Inferior parietal cortex (tissue), 1 donor: ENCODE measurements at regions not wholly inside any gene's neighbourhood (a gene's known extent, or its start where the extent isn't known, plus 50 kb on each side); places are given as distances from the start of the nearest gene placed in this dataset.

Experiments used
- DNase-seq: peaks from one replicate; pipeline ENCODE4 v3.0.0-alpha.2; 2016; ENCODE audit errors: extremely low spot score

DNA sequence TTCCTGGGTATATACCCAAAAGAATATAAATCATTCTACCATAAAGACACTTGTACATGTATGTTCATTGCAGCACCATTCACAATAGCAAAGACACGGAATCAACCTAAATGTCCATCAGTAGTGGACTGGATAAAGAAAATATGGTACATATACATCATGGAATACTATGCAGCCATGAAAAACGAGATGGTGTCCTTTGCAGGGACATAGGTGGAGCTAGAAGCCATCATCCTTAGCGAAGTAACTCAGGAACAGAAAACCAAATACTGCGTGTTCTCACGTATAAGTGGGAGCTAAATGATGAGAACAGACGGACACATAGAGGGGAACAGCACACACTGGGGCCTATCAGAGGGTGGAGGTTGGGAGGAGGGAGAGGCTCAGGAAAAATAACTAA lies 183.7 kb upstream of the CELF2 start:
- DNase-seq, result no peak

GRCh38 chr10:10844251-10844650 lies 173.4 kb upstream of the CELF2 start:
- no peak for DNase-seq

- no peak for DNase-seq
Observed at GRCh38 chr10:10845185-10845584, 172.5 kb upstream of the CELF2 start.

DNA sequence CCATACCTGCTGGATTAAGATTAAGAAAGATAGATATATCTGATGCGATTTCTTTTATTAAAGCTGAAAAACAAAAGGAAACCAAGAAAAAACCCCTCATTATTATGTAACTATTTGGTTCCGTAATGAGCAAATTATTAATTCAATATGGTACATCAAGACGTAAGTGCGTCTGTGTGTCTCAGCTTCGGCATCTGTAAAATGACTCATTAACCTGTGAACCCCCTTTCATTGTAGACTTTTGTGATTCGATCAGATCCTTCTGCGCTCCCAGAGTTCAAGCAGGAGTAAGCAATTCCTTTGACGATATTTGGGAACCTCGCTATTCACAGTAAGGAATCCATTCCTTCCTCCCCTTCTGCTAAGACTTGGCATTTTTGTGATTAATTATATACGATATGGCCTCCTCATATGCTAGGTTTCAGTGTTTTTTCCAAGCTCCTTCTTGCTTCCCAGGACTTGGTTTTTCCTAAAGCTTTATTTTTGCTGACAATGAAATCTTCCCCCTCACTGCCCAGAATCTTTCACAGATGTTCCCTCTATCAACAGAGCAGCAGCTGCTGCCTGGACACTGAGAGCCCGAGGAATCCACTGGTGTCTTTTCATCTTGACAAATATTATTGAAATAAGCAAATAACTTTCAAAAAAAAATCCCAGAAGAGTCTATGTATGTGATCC lies 171.7 kb upstream of the CELF2 start:
- no peak for DNase-seq

DNA sequence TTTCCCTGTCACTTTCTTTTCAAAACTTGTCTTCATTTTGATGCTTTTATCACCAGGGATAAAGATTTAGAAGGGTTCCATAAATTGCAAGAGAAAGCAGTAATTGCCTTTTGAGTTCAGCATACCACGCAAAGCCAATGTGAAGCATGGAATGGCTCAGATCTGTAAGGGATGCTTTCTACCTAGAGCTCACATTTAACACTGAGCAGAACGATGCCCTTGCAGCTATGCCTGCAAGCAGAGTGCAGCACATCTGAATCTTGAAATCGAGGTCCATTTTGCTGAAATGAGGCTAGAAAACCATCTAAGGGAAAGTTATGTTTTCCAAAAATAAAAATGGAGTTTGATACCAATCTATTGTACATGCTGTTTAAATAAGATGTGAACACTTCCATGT lies 171.2 kb upstream of the CELF2 start:
- DNase-seq, result no peak

DNA sequence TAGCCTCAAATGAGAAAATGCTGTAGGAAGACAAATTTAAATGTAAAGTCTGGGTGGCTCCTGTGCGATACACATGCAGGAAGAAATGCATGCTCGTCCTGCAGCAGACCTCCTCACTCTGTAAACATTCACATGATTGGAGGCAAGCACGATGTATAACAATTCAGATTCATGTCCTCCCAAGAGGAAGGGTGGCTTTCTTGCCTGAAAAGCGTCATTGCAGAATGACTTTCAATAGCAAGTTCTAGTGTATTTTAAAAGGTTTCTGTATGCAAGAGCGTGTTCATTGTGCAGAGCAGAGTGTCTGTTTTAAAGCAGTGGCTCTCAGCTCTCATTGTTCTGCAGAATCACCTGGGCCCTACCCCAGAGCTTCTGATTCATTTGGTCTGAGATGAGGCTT lies 170.3 kb upstream of the CELF2 start:
- DNase-seq, result peak; percentile 47

GRCh38 chr10:10848488-10849111 lies 169.1 kb upstream of the CELF2 start:
- no peak for DNase-seq

DNA sequence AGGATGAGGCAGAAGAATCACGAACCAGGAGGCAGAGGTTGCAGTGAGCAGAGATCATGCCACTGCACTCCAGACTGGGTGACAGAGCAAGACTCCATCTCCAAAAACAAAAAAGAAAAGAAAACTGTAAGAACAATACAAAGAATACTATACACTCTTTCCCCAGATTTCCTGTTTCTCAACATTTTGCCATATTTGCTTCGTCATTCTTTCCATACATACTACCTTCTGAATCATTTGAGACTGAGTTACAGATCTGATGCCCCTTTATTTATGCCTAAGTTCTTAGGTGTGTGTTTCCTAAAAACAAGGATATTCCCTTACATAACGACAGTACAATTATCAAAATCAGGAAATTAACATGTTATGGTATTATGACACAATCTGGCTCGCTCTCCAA lies 168.4 kb upstream of the CELF2 start:
- DNase-seq, result no peak

DNA sequence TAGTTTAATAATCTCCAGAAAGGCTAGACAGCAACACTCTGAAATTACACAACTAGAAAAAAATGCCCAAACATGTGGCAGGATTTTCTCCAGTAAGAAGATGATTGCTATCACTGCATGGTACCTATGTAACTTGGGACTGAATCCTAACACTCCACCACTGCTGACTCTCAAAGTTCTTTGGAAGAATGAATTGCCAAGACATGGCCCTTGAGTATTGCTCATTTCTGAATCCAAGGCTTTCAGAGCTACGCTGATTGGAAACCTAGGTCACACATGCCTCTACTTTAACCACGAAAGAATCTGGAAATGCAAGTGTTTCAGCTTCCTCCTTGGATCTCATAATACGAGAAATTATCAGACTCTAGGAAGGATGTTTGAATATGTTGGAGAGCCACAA lies 167.5 kb upstream of the CELF2 start:
- DNase-seq, result no peak

- DNase-seq, result no peak
Observed at GRCh38 chr10:10852464-10852863, 165.2 kb upstream of the CELF2 start.

GRCh38 chr10:10853954-10854353 lies 163.7 kb upstream of the CELF2 start:
- no peak for DNase-seq

DNA sequence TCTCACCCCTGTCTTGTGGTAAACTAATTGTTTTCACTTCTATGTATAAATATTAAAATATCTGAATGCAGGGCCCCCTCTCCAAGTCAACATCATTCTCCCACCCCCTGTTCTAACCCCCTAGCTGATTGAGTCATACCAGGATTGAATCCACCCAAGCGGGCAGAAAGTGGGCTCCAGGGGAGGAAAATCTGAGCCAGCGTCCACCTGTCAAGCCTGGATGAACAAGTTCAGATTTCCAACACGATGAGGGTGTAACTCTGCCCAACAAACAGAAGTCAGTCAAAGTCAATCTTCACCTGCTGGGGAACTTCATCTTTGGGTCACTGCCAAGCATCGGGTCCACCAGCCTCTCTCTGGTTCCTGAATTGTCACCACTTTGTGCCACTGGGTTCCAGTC lies 162.9 kb upstream of the CELF2 start:
- no peak for DNase-seq

GRCh38 chr10:10855151-10855581 lies 162.5 kb upstream of the CELF2 start:
- DNase-seq, result no peak

DNA sequence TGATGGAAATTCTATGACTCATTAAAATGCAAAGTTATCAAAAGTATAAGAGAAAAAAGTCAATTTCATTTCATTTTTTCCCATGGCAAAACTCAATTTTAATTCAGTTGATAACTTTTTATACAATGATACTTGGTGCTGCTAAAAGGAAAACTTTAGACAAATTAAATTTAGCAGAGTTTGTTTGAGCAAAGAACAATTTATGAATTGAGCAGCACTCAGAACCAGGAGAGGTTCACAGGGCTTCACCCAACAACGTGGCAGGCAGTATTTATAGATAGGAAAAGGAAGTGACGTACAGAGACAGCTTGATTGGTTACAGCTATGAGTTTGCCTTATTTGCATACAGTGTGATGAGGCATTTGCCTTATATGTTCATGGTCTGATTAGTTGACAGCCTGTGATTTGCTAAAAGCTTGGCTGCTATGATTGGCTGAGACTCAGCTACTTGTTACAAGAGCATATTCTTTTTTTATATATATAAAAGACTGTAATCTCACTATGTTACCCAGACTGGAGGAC lies 157.2 kb upstream of the CELF2 start:
- no peak for DNase-seq

DNA sequence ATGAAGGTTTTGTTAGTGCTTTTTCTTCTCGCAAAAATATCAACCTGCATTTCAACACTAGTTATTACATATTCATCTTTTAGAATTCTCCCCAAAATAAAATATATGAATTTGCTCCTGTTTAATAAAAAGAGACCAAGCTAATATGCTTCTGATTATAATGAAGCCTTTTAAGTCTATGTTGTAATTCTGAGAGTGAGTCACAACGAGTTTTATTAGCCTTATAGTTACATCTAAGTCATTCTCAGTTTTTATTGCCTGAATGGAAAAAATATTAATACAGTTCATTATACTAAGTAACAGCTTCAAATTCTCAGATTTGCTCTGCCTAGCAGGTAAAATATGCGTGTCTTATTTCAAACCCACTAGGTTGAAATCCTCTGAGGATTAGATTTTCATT lies 152.4 kb upstream of the CELF2 start:
- no peak for DNase-seq

DNA sequence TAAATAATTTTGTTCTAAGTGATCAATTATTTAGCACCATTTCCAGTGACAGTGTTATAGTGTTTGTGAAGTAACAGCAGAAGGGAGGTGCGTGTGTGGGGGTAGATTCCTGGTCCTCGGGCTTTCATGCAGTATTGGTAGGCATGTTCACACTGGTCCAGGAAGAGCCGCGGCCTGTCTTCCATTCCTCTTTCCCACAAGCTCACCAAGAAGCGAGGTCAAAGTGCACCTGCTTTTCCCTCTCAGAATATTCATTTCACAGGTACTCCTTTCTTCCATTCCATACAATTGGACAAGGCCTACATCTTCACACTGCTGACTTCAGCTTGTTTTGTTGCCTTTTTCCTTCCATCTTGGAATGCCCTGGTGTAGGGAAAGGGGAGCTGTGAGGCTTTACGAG lies 151.8 kb upstream of the CELF2 start:
- no peak for DNase-seq

DNA sequence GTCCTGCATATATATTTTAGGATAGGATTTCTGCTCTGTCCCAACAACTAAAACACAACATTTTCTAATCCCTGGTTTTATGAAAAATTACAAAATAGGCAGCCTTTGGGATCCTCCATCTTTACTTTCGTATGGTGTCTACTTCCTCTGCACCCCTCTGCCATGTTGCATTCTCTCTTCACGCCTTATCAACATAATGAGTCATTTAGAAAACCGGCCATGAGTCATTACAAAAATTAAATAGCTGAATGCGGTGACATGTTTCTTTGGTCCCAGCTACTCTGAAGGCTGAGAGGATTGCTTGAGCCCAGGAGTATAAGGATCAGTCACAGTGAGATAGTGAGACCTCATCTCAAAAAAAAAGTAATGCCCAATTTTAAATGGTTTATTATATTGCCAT lies 148.1 kb upstream of the CELF2 start:
- no peak for DNase-seq

GRCh38 chr10:10870523-10871241 lies 147.0 kb upstream of the CELF2 start:
- no peak for DNase-seq

DNA sequence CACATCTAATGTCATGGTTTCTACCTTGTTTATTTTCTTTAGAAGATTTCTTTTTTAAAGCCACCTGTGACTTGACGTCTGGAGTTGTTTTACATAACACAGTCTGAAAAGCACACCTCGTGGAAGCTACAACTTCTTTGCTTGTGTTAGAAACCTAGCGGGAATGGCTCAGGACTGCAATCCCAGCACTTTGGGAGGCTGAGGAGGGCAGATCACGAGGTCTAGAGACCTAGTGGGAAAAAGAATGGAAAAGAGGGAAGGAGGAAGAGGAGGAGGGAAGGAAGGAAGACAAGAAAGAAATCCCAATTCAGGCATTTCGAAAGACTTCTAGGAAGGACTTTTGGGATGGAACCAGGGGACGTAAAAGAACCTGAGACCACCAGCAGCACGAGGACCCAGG lies 146.3 kb upstream of the CELF2 start:
- DNase-seq, result no peak

DNA sequence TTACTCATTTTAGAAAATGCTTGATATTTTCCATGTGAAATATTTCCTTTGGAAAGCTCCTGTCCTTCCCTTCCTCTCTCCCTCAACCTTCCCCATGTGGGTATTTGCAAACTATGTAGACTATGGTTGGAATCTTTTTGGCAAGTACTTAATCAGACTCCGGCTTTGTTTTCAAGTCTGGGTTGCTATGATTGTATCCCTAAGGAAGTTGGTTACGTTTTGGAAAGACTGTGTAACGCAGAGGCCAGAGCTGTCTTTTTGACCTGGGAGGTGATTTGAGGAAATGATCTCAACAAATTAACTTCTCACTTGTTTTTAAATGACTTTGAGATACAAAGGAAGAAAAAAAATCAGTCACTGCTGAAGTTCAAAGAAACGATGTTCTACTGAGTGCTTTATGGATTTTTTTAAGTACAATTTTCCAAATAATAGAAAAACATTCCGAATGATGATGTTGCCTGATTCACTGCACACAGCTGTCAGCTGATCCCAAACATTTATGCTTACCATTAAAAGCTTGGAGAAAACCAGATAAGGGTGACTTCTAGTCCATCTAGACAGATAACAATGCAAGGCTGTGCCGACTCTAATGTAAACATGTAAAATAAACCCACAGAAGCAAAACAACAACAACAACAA lies 145.5 kb upstream of the CELF2 start:
- no peak for DNase-seq

- no peak for DNase-seq
Observed at GRCh38 chr10:10872764-10873163, 144.9 kb upstream of the CELF2 start.

DNA sequence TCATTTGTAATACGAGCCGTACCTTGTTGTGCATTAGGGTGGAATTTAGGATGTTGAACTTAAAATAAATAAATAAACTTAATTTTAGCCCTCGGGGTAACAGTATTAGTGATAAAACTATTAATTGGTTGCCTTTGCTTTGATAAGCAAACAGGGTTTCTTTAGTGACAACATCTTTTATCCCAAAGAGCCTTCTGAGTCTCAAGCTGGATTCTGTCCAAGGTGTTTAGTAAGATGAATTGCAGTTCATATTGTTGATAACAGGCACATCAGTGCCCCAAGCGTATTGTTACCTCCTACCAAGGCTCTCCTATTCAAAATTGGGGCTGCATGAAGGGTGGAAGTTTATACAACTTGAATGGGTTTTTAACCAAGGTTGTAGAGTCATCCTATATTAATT lies 144.4 kb upstream of the CELF2 start:
- DNase-seq, result no peak

DNA sequence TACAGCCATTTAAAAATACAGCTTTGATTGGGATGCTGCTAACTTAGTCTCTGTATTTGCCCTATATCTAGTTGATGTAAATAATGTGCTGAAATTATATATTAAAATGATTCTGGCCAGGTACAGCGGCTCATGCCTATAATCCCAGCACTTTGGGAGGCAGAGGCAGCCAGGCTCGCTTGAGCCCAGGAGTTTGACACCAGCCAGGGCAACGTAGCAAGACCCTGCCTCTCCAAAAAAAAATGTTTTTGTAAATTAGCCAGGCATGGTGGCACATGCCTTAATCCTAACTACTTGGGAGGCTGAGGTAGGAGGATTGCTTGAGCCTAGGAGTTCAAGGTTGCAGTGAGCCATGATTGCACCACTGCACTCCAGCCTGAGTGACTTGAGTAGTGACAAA lies 143.8 kb upstream of the CELF2 start:
- no peak for DNase-seq
